ENCODE measurements at regions not wholly inside any gene's neighbourhood (a gene's known extent, or its start where the extent isn't known, plus 50 kb on each side); places are given as distances from the start of the nearest gene placed in this dataset.

GRCh38 chr20:52416953-52417352 lies 225.4 kb upstream of the ZFP64 start:
- no peak overlapping the region for H3K9ac ChIP-seq (ENCODE audit: insufficient read depth, low read depth, low read length)
- ChIA-PET CTCF (ENCODE audit: low intra/inter-chr PET ratio, low total read pairs) (no interaction called here), POLR2A (no interaction called here)
- H3K4me3 ChIP-seq (replicated peaks in 1 of 3; ENCODE audit: insufficient read depth in 1 of 3, low read depth in 2 of 3, low read length in 3 of 3), result no peak overlapping the region
- no peaks in the 10 kb centered on the region for H3K79me2 ChIP-seq (ENCODE audit: insufficient read depth, low read length)
- FAIRE-seq, result no peak
- no TSS peak for BruUV-seq (replicated peaks)
- no peak for DNase-seq (ENCODE audit: low spot score)
- in situ Hi-C loops (cut with HindIII; ENCODE audit: extremely low pct_ligation_motif_present, low pct_unique_long_range_greater_than_20kb) (no loop called here), intact Hi-C loops (cut with micrococcal nuclease; ENCODE audit: unreplicated experiment) (no loop called here)
- TF ChIP-seq HCFC1 (IDR thresholded peaks at IDR 0.05; ENCODE audit: low read depth, low read length) (no peak), PBX3 (CRISPR knock-in tag; IDR thresholded peaks at IDR 0.05; ENCODE audit: borderline replicate concordance) (no peak), MAFF (IDR thresholded peaks at IDR 0.05; ENCODE audit: low read depth, low read length) (peak; percentile 98), MAFK (conservative IDR thresholded peaks at IDR 0.05 in 1 of 2, IDR thresholded peaks at IDR 0.05 in 1 of 2; ENCODE audit: low read length in 2 of 2) (peak; percentile 99), ZNF709 (CRISPR knock-in tag; IDR thresholded peaks at IDR 0.05) (no peak)
- no peaks in the 10 kb centered on the region for H3K4me1 ChIP-seq (ENCODE audit: insufficient read depth, low read length)
- WGBS (ENCODE audit: low lambda C conversion rate), result 4% methylated on average over 2 of the region's 2 CpGs
- no peaks in the 10 kb centered on the region for H4K20me1 ChIP-seq (ENCODE audit: insufficient read depth, low read length)
- no peak overlapping the region for H2AFZ ChIP-seq (ENCODE audit: low read length)
- H3K27ac ChIP-seq (ENCODE audit: extremely low read length, insufficient read depth, low read length), result no peak overlapping the region
- H3K36me3 ChIP-seq (replicated peaks in 1 of 2; ENCODE audit: control insufficient read depth in 1 of 2, insufficient read depth in 2 of 2, low read length in 2 of 2), result no peaks in the 10 kb centered on the region
- ATAC-seq, result no peak
- no peak overlapping the region for H3K4me2 ChIP-seq (ENCODE audit: low read depth, low read length)
- H3K27me3 ChIP-seq (ENCODE audit: control insufficient read depth in 1 of 2, insufficient read depth in 2 of 2, low read length in 2 of 2), result no peaks in the 10 kb centered on the region
- peaks cover 20% of the 10 kb centered on the region for H3K9me3 ChIP-seq (ENCODE audit: low read length)

- CTCF ChIA-PET (ENCODE audit: low intra/inter-chr PET ratio, low total read pairs), result no interaction called here
- Histone ChIP-seq H3K9ac (ENCODE audit: insufficient read depth, low read depth, low read length) (no peak overlapping the region), H3K4me1 (ENCODE audit: insufficient read depth, low read length) (no peaks in the 10 kb centered on the region), H2AFZ (ENCODE audit: low read length) (no peak overlapping the region), H3K4me2 (ENCODE audit: low read depth, low read length) (no peak overlapping the region), H3K4me3 (replicated peaks in 1 of 3; ENCODE audit: insufficient read depth in 1 of 3, low read depth in 2 of 3, low read length in 3 of 3) (no peak overlapping the region), H3K27ac (ENCODE audit: extremely low read length, insufficient read depth, low read length) (no peak overlapping the region), H3K79me2 (ENCODE audit: insufficient read depth, low read length) (no peaks in the 10 kb centered on the region), H4K20me1 (ENCODE audit: insufficient read depth, low read length) (no peaks in the 10 kb centered on the region), H3K36me3 (replicated peaks in 1 of 2; ENCODE audit: control insufficient read depth in 1 of 2, insufficient read depth in 2 of 2, low read length in 2 of 2) (no peaks in the 10 kb centered on the region), H3K27me3 (ENCODE audit: control insufficient read depth in 1 of 2, insufficient read depth in 2 of 2, low read length in 2 of 2) (no peaks in the 10 kb centered on the region), H3K9me3 (ENCODE audit: low read length) (no peaks in the 10 kb centered on the region)
- in situ Hi-C loops (cut with HindIII; ENCODE audit: extremely low pct_ligation_motif_present, low pct_unique_long_range_greater_than_20kb) (no loop called here), intact Hi-C loops (cut with micrococcal nuclease; ENCODE audit: unreplicated experiment) (no loop called here)
- WGBS (ENCODE audit: low lambda C conversion rate), result 24% methylated on average over 1 of the region's 1 CpG
- FAIRE-seq (no peak), DNase-seq (ENCODE audit: low spot score) (no peak), ATAC-seq (no peak)
- BruUV-seq (replicated peaks), result no TSS peak
- POLR2A ChIA-PET, result no interaction called here
- TF ChIP-seq ZNF205 (CRISPR knock-in tag; IDR thresholded peaks at IDR 0.05) (no peak), ZNF605 (CRISPR knock-in tag; IDR thresholded peaks at IDR 0.05) (no peak), ZNF639 (CRISPR knock-in tag; conservative IDR thresholded peaks at IDR 0.05) (no peak), ZNF563 (CRISPR knock-in tag; IDR thresholded peaks at IDR 0.05) (no peak), GFI1 (CRISPR knock-in tag; IDR thresholded peaks at IDR 0.05; ENCODE audit: borderline replicate concordance) (no peak), ZBTB3 (CRISPR knock-in tag; IDR thresholded peaks at IDR 0.05; ENCODE audit: borderline replicate concordance, low read depth) (no peak), ZNF263 (CRISPR knock-in tag; IDR thresholded peaks at IDR 0.05) (no peak), ARID4A (CRISPR knock-in tag; IDR thresholded peaks at IDR 0.05; ENCODE audit: borderline replicate concordance) (no peak), NFYC (CRISPR knock-in tag; IDR thresholded peaks at IDR 0.05) (no peak)
These were observed 220.0 kb upstream of the ZFP64 start for GRCh38 chr20:52411611-52412010.
